Parathyroid adenoma (tissue), 2 donors: ENCODE measurements at regions not wholly inside any gene's neighbourhood (a gene's known extent, or its start where the extent isn't known, plus 50 kb on each side); places are given as distances from the start of the nearest gene placed in this dataset.

ENCODE experiments used
- H2AFZ ChIP-seq: fragments of 300-600 bp; sonication (generic); one replicate; pipeline ENCODE4 v1.7.0; 2017; ENCODE audit warnings: antibody characterized with exemption, mild to moderate bottlenecking
- H3K27ac ChIP-seq: fragments of 300-600 bp; sonication (generic); one replicate; pipeline ENCODE4 v1.7.0; 2017
- H3K27me3 ChIP-seq: fragments of 300-600 bp; sonication (generic); one replicate; pipeline ENCODE4 v1.7.0; 2017; ENCODE audit warnings: low read length; ENCODE audit not compliant: control insufficient read depth, insufficient read depth
- H3K36me3 ChIP-seq: fragments of 300-600 bp; sonication (generic); one replicate; pipeline ENCODE4 v1.7.0; 2017; ENCODE audit warnings: low read length; ENCODE audit not compliant: control insufficient read depth, insufficient read depth
- H3K4me1 ChIP-seq: fragments of 300-600 bp; sonication (generic); one replicate; pipeline ENCODE4 v1.7.0; 2017; ENCODE audit warnings: control low read depth
- H3K4me2 ChIP-seq: fragments of 300-600 bp; sonication (generic); one replicate; pipeline ENCODE4 v1.7.0; 2017; ENCODE audit warnings: low read length
- H3K4me3 ChIP-seq: fragments of 300-600 bp; sonication (generic); one replicate; pipeline ENCODE4 v1.7.0; 2017; ENCODE audit warnings: low read depth, low read length
- H3K79me2 ChIP-seq: fragments of 300-600 bp; sonication (generic); one replicate; pipeline ENCODE4 v1.7.0; 2017; ENCODE audit warnings: control low read depth
- H3K9ac ChIP-seq: fragments of 300-600 bp; sonication (generic); one replicate; pipeline ENCODE4 v1.7.0; 2017; ENCODE audit warnings: mild to moderate bottlenecking
- H3K9me3 ChIP-seq: fragments of 300-600 bp; sonication (generic); one replicate; pipeline ENCODE4 v1.7.0; 2017; ENCODE audit warnings: low read length; ENCODE audit not compliant: control insufficient read depth
- TF ChIP-seq, protein P1 (sequence below): fragments of 300-600 bp; sonication (generic); IDR thresholded peaks from one replicate; pipeline ENCODE4 v1.7.0; 2017; ENCODE audit warnings: antibody characterized with exemption, mild to moderate bottlenecking
- donor health status: primary hyperparathyroidism.

- no peaks in the 10 kb centered on the region for H3K4me1 ChIP-seq
- no peak overlapping the region for H3K4me2 ChIP-seq
- H3K9ac ChIP-seq, result no peak overlapping the region
- no peaks in the 10 kb centered on the region for H3K36me3 ChIP-seq
- H3K27me3 ChIP-seq, result no peaks in the 10 kb centered on the region
- no peak overlapping the region for H3K4me3 ChIP-seq
- no peaks in the 10 kb centered on the region for H3K79me2 ChIP-seq
- H3K27ac ChIP-seq, result no peak overlapping the region
- TF ChIP-seq, protein P1, sequence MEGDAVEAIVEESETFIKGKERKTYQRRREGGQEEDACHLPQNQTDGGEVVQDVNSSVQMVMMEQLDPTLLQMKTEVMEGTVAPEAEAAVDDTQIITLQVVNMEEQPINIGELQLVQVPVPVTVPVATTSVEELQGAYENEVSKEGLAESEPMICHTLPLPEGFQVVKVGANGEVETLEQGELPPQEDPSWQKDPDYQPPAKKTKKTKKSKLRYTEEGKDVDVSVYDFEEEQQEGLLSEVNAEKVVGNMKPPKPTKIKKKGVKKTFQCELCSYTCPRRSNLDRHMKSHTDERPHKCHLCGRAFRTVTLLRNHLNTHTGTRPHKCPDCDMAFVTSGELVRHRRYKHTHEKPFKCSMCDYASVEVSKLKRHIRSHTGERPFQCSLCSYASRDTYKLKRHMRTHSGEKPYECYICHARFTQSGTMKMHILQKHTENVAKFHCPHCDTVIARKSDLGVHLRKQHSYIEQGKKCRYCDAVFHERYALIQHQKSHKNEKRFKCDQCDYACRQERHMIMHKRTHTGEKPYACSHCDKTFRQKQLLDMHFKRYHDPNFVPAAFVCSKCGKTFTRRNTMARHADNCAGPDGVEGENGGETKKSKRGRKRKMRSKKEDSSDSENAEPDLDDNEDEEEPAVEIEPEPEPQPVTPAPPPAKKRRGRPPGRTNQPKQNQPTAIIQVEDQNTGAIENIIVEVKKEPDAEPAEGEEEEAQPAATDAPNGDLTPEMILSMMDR, result no peak
- no peaks in the 10 kb centered on the region for H3K9me3 ChIP-seq
- no peak overlapping the region for H2AFZ ChIP-seq
Measured at GRCh38 chr14:96625426-96625985, 123.3 kb downstream of the PAPOLA start.

DNA sequence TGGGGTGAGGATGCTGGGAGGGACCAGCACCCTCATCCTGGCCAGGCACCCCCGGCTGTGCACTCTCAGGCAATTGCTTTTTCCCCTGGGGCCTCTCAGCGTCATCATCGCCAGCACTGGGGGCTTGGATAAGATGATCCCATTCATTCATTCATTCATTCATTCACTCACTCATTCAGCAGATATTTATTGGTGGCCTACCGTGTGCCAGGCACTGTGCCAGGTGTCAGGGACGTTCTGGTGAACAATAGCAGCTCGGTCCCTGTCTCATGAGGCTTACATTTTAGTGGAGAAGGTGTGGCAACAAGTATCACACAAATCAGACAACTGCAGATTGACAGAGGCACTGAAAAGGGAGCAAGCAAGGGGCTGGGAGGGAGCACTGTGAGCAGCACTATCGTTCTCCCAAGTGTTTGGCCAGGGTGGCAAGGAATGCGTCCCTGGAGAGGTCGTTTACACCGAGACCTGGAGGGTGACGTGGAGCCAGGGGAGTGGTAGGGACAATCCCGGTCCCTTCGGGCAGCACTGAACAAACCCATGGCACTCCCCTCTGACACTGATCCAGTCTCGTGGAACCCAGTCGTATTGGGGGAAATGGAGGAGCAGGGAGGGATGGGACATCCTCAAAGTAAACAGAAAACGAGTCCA is 124.1 kb downstream of the PAPOLA start:
- no peaks in the 10 kb centered on the region for H3K27me3 ChIP-seq
- no peak overlapping the region for H3K27ac ChIP-seq
- TF ChIP-seq, protein P1, result no peak

DNA sequence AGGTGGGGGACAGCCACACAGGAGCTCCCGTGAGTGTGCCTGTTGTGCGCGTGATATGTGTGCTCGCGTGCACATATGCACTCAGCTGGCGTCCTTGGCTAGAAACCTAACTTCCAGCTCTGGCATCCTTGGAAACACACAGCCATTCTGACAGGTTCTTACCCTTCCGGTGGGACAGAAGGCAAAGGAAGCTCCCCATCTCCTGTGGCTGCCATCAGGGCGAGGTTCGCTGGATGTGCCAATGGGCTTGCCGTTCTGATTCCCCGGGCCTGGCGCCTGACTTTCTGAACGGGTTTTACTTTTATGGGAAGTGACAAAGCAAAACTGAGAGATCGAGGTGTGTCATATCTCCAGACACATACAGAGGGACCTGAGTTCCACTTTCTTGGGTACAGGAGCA is 124.7 kb downstream of the PAPOLA start:
- Histone ChIP-seq H3K9me3 (no peaks in the 10 kb centered on the region), H3K4me2 (no peak overlapping the region), H3K36me3 (no peaks in the 10 kb centered on the region), H3K4me1 (no peaks in the 10 kb centered on the region), H3K9ac (no peak overlapping the region), H3K79me2 (no peaks in the 10 kb centered on the region), H3K27ac (no peak overlapping the region), H3K27me3 (no peaks in the 10 kb centered on the region), H3K4me3 (no peak overlapping the region), H2AFZ (no peak overlapping the region)
- TF ChIP-seq, protein P1, result no peak

More for the DNA sequence above, 124.1 kb downstream of the PAPOLA start:
- Histone ChIP-seq H2AFZ (no peak overlapping the region), H3K9ac (no peak overlapping the region), H3K79me2 (no peaks in the 10 kb centered on the region), H3K4me2 (no peak overlapping the region), H3K36me3 (no peaks in the 10 kb centered on the region), H3K4me1 (no peaks in the 10 kb centered on the region), H3K9me3 (no peaks in the 10 kb centered on the region), H3K4me3 (no peak overlapping the region)

DNA sequence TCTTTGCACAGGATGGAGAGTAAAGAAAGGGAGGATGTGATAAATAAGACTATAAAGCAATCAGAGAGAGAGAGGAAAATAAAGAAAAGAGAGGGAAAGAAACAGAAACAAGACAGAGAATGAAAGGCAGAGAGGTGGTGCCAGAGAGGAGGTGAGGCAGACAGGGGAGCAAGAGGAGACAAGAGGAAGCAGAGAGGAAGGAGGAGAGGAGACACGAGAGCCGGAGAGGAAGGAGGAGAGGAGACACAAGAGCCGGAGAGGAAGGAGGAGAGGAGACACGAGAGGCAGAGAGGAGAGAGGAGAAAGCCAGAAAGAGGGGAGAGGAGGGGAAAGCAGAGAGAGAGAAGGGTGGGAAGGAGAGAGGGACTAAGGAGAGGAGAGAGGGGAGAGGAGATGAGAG is 125.2 kb downstream of the PAPOLA start:
- H3K4me2 ChIP-seq, result no peak overlapping the region
- no peaks in the 10 kb centered on the region for H3K4me1 ChIP-seq
- H3K9ac ChIP-seq, result no peak overlapping the region
- no peak overlapping the region for H2AFZ ChIP-seq
- no peak overlapping the region for H3K4me3 ChIP-seq
- no peaks in the 10 kb centered on the region for H3K9me3 ChIP-seq
- no peak overlapping the region for H3K27ac ChIP-seq
- H3K36me3 ChIP-seq, result no peaks in the 10 kb centered on the region
- H3K27me3 ChIP-seq, result no peaks in the 10 kb centered on the region
- no peaks in the 10 kb centered on the region for H3K79me2 ChIP-seq
- TF ChIP-seq, protein P1, result no peak
